Gastrocnemius medialis (tissue), 4 donors: ENCODE measurements at regions not wholly inside any gene's neighbourhood (a gene's known extent, or its start where the extent isn't known, plus 50 kb on each side); places are given as distances from the start of the nearest gene placed in this dataset.

Experiments used
- ATAC-seq, 2 donors: fragments of 150-250 bp; one replicate each; pipeline ENCODE4 v1.9.1; 2016
- DNase-seq, 2 donors: peaks; one replicate each; pipeline ENCODE4 v3.0.0-alpha.2; 2019
- H3K27ac ChIP-seq, 4 donors: fragments of 200-600 bp; sonication (generic); 1 replicate in 1 of 4; 2 replicates in 3 of 4; pipeline ENCODE4 v1.5.1; 2016 to 2018; ENCODE audit warnings: mild to moderate bottlenecking in 2 of 4, moderate library complexity in 1 of 4
- H3K27me3 ChIP-seq, 3 donors: fragments of 200-600 bp; sonication (generic) in 2 of 3; 1 replicate in 1 of 3; 2 replicates in 2 of 3; pipeline versions ENCODE4 v1.5.1 to v1.6.0; 2016 to 2019; ENCODE audit warnings: mild to moderate bottlenecking in 1 of 3, moderate library complexity in 1 of 3
- H3K36me3 ChIP-seq, 2 donors: fragments of 200-600 bp; sonication (generic) in 1 of 2; one replicate each; pipeline ENCODE4 v1.5.1; 2017 to 2018
- H3K4me1 ChIP-seq, 2 donors: fragments of 200-600 bp; sonication (generic) in 1 of 2; one replicate each; pipeline ENCODE4 v1.5.1; 2016 to 2017; ENCODE audit warnings: mild to moderate bottlenecking in 2 of 2
- H3K4me3 ChIP-seq, 4 donors: fragments of 200-600 bp; sonication (generic) in 3 of 4; 1 replicate in 1 of 4; 2 replicates in 3 of 4; pipeline ENCODE4 v1.5.1; 2016 to 2019; ENCODE audit warnings: mild to moderate bottlenecking in 2 of 4
- H3K9me3 ChIP-seq, 3 donors: fragments of 200-600 bp; sonication (generic) in 2 of 3; 1 replicate in 1 of 3; 2 replicates in 2 of 3; pipeline ENCODE4 v1.5.1; 2016 to 2019
- CTCF ChIP-seq, 5 experiments: fragments of 450-650 bp in 3 of 5; fragments of 200-600 bp in 2 of 5; sonication (generic) in 2 of 5; IDR thresholded peaks in 4 of 5; conservative IDR thresholded peaks in 1 of 5; 1 replicate in 4 of 5; 2 replicates in 1 of 5; pipeline ENCODE4 v1.5.1; 2016 to 2019; ENCODE audit warnings: antibody characterized with exemption in 5 of 5, mild to moderate bottlenecking in 3 of 5, moderate library complexity in 3 of 5
- POLR2A ChIP-seq, 2 donors: fragments of 450-650 bp; IDR thresholded peaks; one replicate each; pipeline ENCODE4 v1.6.1; 2017; ENCODE audit warnings: antibody characterized with exemption in 2 of 2, mild to moderate bottlenecking in 2 of 2, moderate library complexity in 2 of 2
- in situ Hi-C, 4 donors: fragments of 200-750 bp; cut with MboI; loops; one replicate each; pipeline versions ENCODE4 v1.15.0 to v1.8.0; 2017; ENCODE audit warnings: low sequenced_read_pairs in 4 of 4
- intact Hi-C: fragments of 100-400 bp; cut with DNase I; formaldehyde crosslinking; loops from one replicate; pipeline ENCODE4 v1.15.1; 2023; ENCODE audit warnings: low total_unique reads

GRCh38 chr16:85978976-85979375 lies 80.0 kb downstream of the IRF8 start:
- Histone ChIP-seq H3K27me3 (peaks cover 3 to 12% (median 6%) of the 10 kb centered on the region in 3 donors), H3K4me3 (no peak overlapping the region), H3K9me3 (no peaks in the 10 kb centered on the region), H3K36me3 (no peaks in the 10 kb centered on the region), H3K27ac (no peak overlapping the region), H3K4me1 (no peaks in the 10 kb centered on the region)
- ATAC-seq (no peak), DNase-seq (no peak)
- intact Hi-C loops (no loop called here), in situ Hi-C loops (no loop called here)
- no peak for TF ChIP-seq POLR2A (IDR thresholded peaks at IDR 0.05)
- TF ChIP-seq CTCF (IDR thresholded peaks at IDR 0.05 in 4 of 5, conservative IDR thresholded peaks at IDR 0.05 in 1 of 5) = no peak

- no peaks in the 10 kb centered on the region for H3K36me3 ChIP-seq
- ATAC-seq = no peak
- intact Hi-C loops (no loop called here), in situ Hi-C loops (loop anchor here in 3 of 4 donors (10.0 kb wide), 1 partner anchor 155 kb away; no protein-coding TSS in a partner anchor)
- no peak overlapping the region for H3K4me3 ChIP-seq
- H3K4me1 ChIP-seq = no peaks in the 10 kb centered on the region
- H3K27ac ChIP-seq = no peak overlapping the region
- TF ChIP-seq CTCF (IDR thresholded peaks at IDR 0.05 in 4 of 5, conservative IDR thresholded peaks at IDR 0.05 in 1 of 5) (no peak), POLR2A (IDR thresholded peaks at IDR 0.05) (no peak)
- DNase-seq = no peak
- peaks cover 3 to 15% (median 6%) of the 10 kb centered on the region in 3 donors for H3K27me3 ChIP-seq
- no peaks in the 10 kb centered on the region for H3K9me3 ChIP-seq
Measured at GRCh38 chr16:85979605-85980004, 80.6 kb downstream of the IRF8 start.

- TF ChIP-seq POLR2A (IDR thresholded peaks at IDR 0.05) (no peak), CTCF (IDR thresholded peaks at IDR 0.05 in 4 of 5, conservative IDR thresholded peaks at IDR 0.05 in 1 of 5) (no peak)
- ATAC-seq (no peak), DNase-seq (no peak)
- H3K27me3 ChIP-seq = peaks cover 3 to 18% (median 6%) of the 10 kb centered on the region in 3 donors
- no peaks in the 10 kb centered on the region for H3K9me3 ChIP-seq
- H3K4me1 ChIP-seq = no peaks in the 10 kb centered on the region
- H3K27ac ChIP-seq = no peak overlapping the region
- H3K36me3 ChIP-seq = no peaks in the 10 kb centered on the region
- H3K4me3 ChIP-seq = no peak overlapping the region
- intact Hi-C loops (no loop called here), in situ Hi-C loops (loop anchor here in 3 of 4 donors (10.0 kb wide), 1 partner anchor 156 kb away; no protein-coding TSS in a partner anchor)
Measured at GRCh38 chr16:85980686-85981085, 81.7 kb downstream of the IRF8 start.

- no peak for TF ChIP-seq CTCF (IDR thresholded peaks at IDR 0.05 in 4 of 5, conservative IDR thresholded peaks at IDR 0.05 in 1 of 5)
- no peak for TF ChIP-seq POLR2A (IDR thresholded peaks at IDR 0.05)
- no peak for DNase-seq
- ATAC-seq = no peak
- H3K9me3 ChIP-seq = no peaks in the 10 kb centered on the region
- peaks cover 3 to 17% (median 6%) of the 10 kb centered on the region in 3 donors for H3K27me3 ChIP-seq
- in situ Hi-C loops = loop anchor here in 3 of 4 donors (10.0 kb wide), 1 partner anchor 157 kb away; no protein-coding TSS in a partner anchor
- no peaks in the 10 kb centered on the region for H3K36me3 ChIP-seq
- no peaks in the 10 kb centered on the region for H3K4me1 ChIP-seq
- H3K27ac ChIP-seq = no peak overlapping the region
- intact Hi-C loops = no loop called here
- no peak overlapping the region for H3K4me3 ChIP-seq
Measured at GRCh38 chr16:85981826-85982562, 83.0 kb downstream of the IRF8 start.
